ENCODE measurements at regions not wholly inside any gene's neighbourhood (a gene's known extent, or its start where the extent isn't known, plus 50 kb on each side); places are given as distances from the start of the nearest gene placed in this dataset.

- no peak for DNase-seq (ENCODE audit: low spot score)
Observed at GRCh38 chr12:118751355-118751754, 230.0 kb upstream of the SRRM4 start.

DNA sequence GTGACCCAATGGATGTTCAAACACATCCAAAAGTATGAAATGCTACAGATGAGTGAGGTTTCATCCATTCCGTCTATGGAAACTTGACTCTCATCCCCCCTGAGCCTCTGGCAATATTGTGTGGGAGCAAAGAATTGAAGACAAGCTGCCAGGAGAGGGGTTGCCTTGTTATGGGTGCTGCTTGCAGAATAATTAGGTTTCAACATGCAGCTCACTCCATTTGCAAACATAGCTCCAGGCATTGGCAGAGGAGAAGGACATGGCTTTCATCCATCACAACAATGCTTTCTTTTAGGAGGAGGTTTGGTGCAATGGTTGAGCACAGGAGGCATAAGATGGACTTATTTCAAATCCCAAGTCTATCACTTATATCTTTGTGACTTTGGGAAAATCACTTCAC, 220.7 kb upstream of the SRRM4 start:
- DNase-seq (ENCODE audit: low spot score), result no peak

GRCh38 chr12:118763234-118763633, 218.1 kb upstream of the SRRM4 start:
- no peak for DNase-seq (ENCODE audit: low spot score)

GRCh38 chr12:118773956-118774723, 207.2 kb upstream of the SRRM4 start:
- no peak for DNase-seq (ENCODE audit: low spot score)

GRCh38 chr12:118777504-118777903, 203.8 kb upstream of the SRRM4 start:
- DNase-seq (ENCODE audit: low spot score), result no peak

DNA sequence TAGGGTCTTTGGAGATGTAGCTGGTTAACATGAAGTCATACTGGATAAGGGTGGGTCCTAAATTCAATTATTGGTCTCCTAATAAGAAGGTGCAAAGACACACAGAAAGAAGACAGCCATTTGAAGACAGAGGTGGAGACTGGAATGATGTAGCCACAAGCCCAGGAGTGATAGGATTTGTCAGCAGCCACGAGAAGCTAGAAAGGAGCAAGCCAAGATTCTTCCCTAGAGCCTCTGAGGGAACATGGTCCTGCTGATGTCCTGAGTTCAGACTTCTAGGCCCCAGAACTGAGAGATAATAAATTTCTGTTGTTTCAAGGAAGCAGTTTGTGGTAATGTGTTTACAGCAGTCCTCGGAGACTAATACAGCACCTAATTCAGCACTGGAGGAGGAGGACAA, 203.3 kb upstream of the SRRM4 start:
- DNase-seq (ENCODE audit: low spot score), result no peak

- no peak for DNase-seq (ENCODE audit: low spot score)
Observed at GRCh38 chr12:118780939-118781338, 200.4 kb upstream of the SRRM4 start.

GRCh38 chr12:118781692-118782091, 199.6 kb upstream of the SRRM4 start:
- DNase-seq (ENCODE audit: low spot score), result no peak

DNA sequence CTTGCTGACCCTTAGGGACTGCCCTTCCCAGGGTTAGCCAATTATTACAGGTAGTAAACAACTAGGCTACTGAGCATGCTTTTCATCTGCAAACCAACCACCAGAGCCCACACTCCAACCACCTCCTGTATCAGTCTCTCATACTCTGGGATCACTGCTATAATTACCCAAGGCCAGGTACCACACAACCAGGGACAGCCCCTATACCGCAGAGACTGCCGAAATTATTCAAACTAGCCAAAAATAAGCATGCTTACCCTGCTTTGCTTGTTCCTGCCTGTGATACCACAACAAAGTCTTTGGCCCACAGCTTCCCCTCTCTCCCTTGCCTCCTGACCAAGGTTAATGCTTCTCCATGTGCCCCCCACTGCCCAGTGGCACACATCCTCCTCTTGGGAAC, 197.6 kb upstream of the SRRM4 start:
- DNase-seq (ENCODE audit: low spot score), result no peak

DNA sequence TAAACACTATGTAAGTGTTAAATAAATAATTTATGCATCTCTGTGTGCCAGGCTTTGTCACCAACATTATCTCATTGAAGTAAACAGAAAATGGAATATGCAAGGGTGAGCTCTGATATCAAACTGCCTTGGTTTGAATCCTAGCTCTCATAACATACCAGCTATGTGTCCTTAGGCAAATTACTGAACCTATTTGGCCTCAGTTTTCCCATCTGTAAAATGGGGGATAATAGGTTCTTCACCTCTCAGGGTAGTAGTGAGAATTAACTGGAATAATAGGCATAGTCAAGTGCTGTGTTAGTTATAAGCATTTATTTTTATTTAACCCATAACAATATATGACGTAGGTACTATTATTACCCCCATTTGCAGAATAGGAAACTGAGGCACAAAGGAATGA, 190.8 kb upstream of the SRRM4 start:
- DNase-seq (ENCODE audit: low spot score), result no peak

DNA sequence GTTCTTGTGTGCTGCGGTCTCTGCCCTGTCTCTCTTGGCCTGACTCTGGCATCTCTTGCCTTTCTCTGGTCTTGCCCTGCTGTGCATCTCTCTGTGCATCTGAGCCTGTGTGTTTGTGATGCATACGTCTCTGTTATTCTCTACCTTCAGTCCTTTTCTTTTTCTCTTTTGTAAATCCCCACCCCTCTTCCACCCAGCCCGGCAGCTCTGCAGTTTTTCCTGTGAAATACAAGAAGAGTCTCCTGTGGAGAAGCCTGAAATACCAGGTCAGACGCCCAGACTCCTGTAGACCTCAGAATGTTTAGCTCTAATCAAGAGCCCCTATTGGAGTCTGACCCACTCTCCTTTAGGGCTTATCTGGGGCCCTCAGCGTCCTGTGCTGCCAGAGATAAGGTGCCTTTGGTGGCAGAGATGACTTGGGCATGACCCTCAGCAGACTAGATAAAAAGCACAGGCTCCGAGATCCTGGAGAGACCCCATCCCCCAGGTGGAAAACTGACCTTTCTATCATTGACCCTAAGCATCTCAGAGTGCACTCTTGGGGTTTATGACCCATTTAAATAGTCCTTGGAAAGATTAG, 167.5 kb upstream of the SRRM4 start:
- no peak for DNase-seq (ENCODE audit: low spot score)

- no peak for DNase-seq (ENCODE audit: low spot score)
Observed at GRCh38 chr12:118816296-118816695, 165.0 kb upstream of the SRRM4 start.

- DNase-seq (ENCODE audit: low spot score), result no peak
Observed at GRCh38 chr12:118821386-118821925, 159.9 kb upstream of the SRRM4 start.

DNA sequence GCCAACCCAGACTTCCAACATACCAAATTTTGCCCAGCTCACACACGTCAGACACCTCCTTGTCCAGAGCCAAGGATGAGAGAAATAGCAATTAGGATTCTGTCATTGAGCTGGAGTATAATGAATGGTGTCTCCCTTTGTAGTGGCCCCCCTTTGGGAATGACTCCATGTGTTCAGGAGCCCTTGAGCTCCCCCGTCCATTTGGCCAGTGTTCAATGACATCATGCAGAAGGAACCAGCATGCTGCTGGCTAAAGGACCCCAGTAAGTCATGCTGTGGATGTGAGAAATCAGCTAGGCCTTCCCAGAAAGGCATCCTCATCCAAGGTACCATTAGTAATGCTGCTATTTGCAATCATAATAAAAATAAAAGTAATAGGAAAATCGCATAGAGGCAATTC, 158.8 kb upstream of the SRRM4 start:
- DNase-seq (ENCODE audit: low spot score), result no peak

GRCh38 chr12:118827047-118827446, 154.3 kb upstream of the SRRM4 start:
- no peak for DNase-seq (ENCODE audit: low spot score)

DNA sequence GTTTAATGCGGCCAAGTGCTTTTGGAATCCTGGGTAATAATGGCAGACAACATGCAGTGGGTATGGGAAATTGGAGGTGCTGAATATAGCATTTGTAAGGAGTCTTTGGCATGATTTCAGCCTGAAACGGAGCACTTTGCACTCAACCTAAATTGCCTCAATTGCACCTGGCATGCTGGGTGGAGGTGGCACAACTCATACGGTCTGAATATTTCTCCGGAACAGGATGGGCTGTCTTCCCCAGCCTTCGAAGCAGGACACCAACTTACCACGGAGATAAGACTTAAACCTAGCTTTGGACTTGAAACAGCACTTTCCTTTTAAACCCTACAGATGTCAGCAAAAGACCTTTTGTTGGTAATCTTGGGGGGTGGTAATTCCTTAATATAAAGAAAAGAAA, 153.7 kb upstream of the SRRM4 start:
- DNase-seq (ENCODE audit: low spot score), result no peak

- DNase-seq (ENCODE audit: low spot score), result no peak
Observed at GRCh38 chr12:118830296-118830695, 151.0 kb upstream of the SRRM4 start.

GRCh38 chr12:118835926-118836325, 145.4 kb upstream of the SRRM4 start:
- DNase-seq (ENCODE audit: low spot score), result no peak

GRCh38 chr12:118840399-118840798, 140.9 kb upstream of the SRRM4 start:
- no peak for DNase-seq (ENCODE audit: low spot score)

DNA sequence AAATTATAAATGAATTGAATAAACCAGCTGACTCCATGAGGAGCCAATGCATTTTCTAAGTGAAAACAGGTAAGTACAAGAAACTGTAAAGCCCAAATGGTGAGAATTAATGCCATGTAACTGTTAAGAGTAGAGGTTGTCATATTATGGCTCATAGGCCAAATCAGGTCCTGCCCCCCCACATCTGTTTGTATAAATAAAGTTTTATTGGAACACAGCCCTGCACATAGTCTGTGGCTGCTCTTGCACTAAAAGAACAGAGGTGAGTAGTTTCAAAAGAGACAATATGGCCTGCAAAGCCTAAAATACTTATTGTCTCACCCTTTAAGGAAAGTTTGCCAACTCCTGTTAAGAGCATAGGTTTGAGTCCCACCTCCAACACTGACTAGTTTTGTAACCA, 140.5 kb upstream of the SRRM4 start:
- DNase-seq (ENCODE audit: low spot score), result no peak

- DNase-seq (ENCODE audit: low spot score), result no peak
Observed at GRCh38 chr12:118841588-118841987, 139.8 kb upstream of the SRRM4 start.

- DNase-seq (ENCODE audit: low spot score), result no peak
Observed at GRCh38 chr12:118842866-118843265, 138.5 kb upstream of the SRRM4 start.

- DNase-seq (ENCODE audit: low spot score), result no peak
Observed at GRCh38 chr12:118846416-118846815, 134.9 kb upstream of the SRRM4 start.

Measured in AG08395 (cell line).